ENCODE measurements at regions not wholly inside any gene's neighbourhood (a gene's known extent, or its start where the extent isn't known, plus 50 kb on each side); places are given as distances from the start of the nearest gene placed in this dataset.

GRCh38 chr1:38279148-38279547, 232.6 kb upstream of the POU3F1 start:
- intact Hi-C loops (cut with micrococcal nuclease; ENCODE audit: unreplicated experiment) = no loop called here
- no peak overlapping the region for H3K27ac ChIP-seq
- no TSS peak for BruUV-seq (replicated peaks)

GRCh38 chr1:38277646-38278045, 231.1 kb upstream of the POU3F1 start:
- CTCF ChIA-PET = interaction anchor here (0.7 kb wide), 1 partner anchor 148 kb away, joined by 3 read pairs; no protein-coding TSS in a partner anchor

More at GRCh38 chr1:38279148-38279547, 232.6 kb upstream of the POU3F1 start:
- Histone ChIP-seq H3F3A (ENCODE audit: insufficient read depth, low read depth) (no peaks in the 10 kb centered on the region), H3K27me3 (ENCODE audit: insufficient read depth, low read depth) (peaks cover 77% of the 10 kb centered on the region), H3K4me1 (replicated peaks; ENCODE audit: insufficient read depth) (no peaks in the 10 kb centered on the region), H3K9me2 (ENCODE audit: insufficient read depth) (no peaks in the 10 kb centered on the region), H3K36me3 (ENCODE audit: low read depth) (no peaks in the 10 kb centered on the region), H4K20me1 (ENCODE audit: insufficient read depth) (no peaks in the 10 kb centered on the region), H3K79me2 (ENCODE audit: low read depth) (no peaks in the 10 kb centered on the region), H3K4me2 (no peak overlapping the region), H3K9me3 (ENCODE audit: insufficient read depth, low read depth) (no peaks in the 10 kb centered on the region), H3K4me3 (no peak overlapping the region), H2AFZ (no peak overlapping the region)
- TF ChIP-seq EZH2 (IDR thresholded peaks at IDR 0.05; ENCODE audit: low read depth) = no peak
- no peak for TF ChIP-seq CTCF (conservative IDR thresholded peaks at IDR 0.05)
- ChIA-PET POLR2A (ENCODE audit: unreplicated experiment) (no interaction called here), CTCF (no interaction called here)
- no peak for DNase-seq

GRCh38 chr1:38275960-38276359, 229.4 kb upstream of the POU3F1 start:
- Histone ChIP-seq H3K4me3 (no peak overlapping the region), H2AFZ (no peak overlapping the region), H3K9me3 (ENCODE audit: insufficient read depth, low read depth) (no peaks in the 10 kb centered on the region), H3K27ac (no peak overlapping the region), H4K20me1 (ENCODE audit: insufficient read depth) (no peaks in the 10 kb centered on the region), H3K27me3 (ENCODE audit: insufficient read depth, low read depth) (peaks cover 81% of the 10 kb centered on the region), H3K4me1 (replicated peaks; ENCODE audit: insufficient read depth) (no peaks in the 10 kb centered on the region), H3K79me2 (ENCODE audit: low read depth) (no peaks in the 10 kb centered on the region), H3K4me2 (no peak overlapping the region), H3F3A (ENCODE audit: insufficient read depth, low read depth) (no peaks in the 10 kb centered on the region), H3K36me3 (ENCODE audit: low read depth) (no peaks in the 10 kb centered on the region), H3K9me2 (ENCODE audit: insufficient read depth) (no peaks in the 10 kb centered on the region)
- DNase-seq = no peak
- intact Hi-C loops (cut with micrococcal nuclease; ENCODE audit: unreplicated experiment) = no loop called here
- no TSS peak for BruUV-seq (replicated peaks)
- TF ChIP-seq CTCF (conservative IDR thresholded peaks at IDR 0.05) = no peak
- no peak for TF ChIP-seq EZH2 (IDR thresholded peaks at IDR 0.05; ENCODE audit: low read depth)
- ChIA-PET CTCF (no interaction called here), POLR2A (ENCODE audit: unreplicated experiment) (no interaction called here)

More at GRCh38 chr1:38277646-38278045, 231.1 kb upstream of the POU3F1 start:
- Histone ChIP-seq H3K27ac (no peak overlapping the region), H3K79me2 (ENCODE audit: low read depth) (no peaks in the 10 kb centered on the region), H3K9me2 (ENCODE audit: insufficient read depth) (no peaks in the 10 kb centered on the region), H3K4me2 (no peak overlapping the region), H3K9me3 (ENCODE audit: insufficient read depth, low read depth) (no peaks in the 10 kb centered on the region), H3K27me3 (ENCODE audit: insufficient read depth, low read depth) (peaks cover 78% of the 10 kb centered on the region), H4K20me1 (ENCODE audit: insufficient read depth) (no peaks in the 10 kb centered on the region), H3K4me1 (replicated peaks; ENCODE audit: insufficient read depth) (no peaks in the 10 kb centered on the region), H3F3A (ENCODE audit: insufficient read depth, low read depth) (no peaks in the 10 kb centered on the region), H3K36me3 (ENCODE audit: low read depth) (no peaks in the 10 kb centered on the region), H3K4me3 (no peak overlapping the region), H2AFZ (no peak overlapping the region)
- DNase-seq = no peak
- intact Hi-C loops (cut with micrococcal nuclease; ENCODE audit: unreplicated experiment) = no loop called here
- no TSS peak for BruUV-seq (replicated peaks)
- TF ChIP-seq CTCF (conservative IDR thresholded peaks at IDR 0.05) (no peak), EZH2 (IDR thresholded peaks at IDR 0.05; ENCODE audit: low read depth) (no peak)
- POLR2A ChIA-PET (ENCODE audit: unreplicated experiment) = no interaction called here

Measured in PC-9 (cell line).